MM.1S (cell line): ENCODE measurements at regions not wholly inside any gene's neighbourhood (a gene's known extent, or its start where the extent isn't known, plus 50 kb on each side); places are given as distances from the start of the nearest gene placed in this dataset.
A peak's percentile ranks its signal among the peaks of the same experiment; 100 is the strongest.

ENCODE experiments used
- EZH2phosphoT487 ChIP-seq: fragments of 300-600 bp; sonication (generic); IDR thresholded peaks from 2 replicates; pipeline ENCODE4 v1.6.1; 2018; ENCODE audit warnings: antibody characterized with exemption, low read length
- TF ChIP-seq, protein P1 (sequence below): fragments of 300-600 bp; sonication (generic); IDR thresholded peaks from 2 replicates; pipeline ENCODE4 v1.5.1; 2016; ENCODE audit warnings: antibody characterized with exemption, low read length, mixed read lengths

DNA sequence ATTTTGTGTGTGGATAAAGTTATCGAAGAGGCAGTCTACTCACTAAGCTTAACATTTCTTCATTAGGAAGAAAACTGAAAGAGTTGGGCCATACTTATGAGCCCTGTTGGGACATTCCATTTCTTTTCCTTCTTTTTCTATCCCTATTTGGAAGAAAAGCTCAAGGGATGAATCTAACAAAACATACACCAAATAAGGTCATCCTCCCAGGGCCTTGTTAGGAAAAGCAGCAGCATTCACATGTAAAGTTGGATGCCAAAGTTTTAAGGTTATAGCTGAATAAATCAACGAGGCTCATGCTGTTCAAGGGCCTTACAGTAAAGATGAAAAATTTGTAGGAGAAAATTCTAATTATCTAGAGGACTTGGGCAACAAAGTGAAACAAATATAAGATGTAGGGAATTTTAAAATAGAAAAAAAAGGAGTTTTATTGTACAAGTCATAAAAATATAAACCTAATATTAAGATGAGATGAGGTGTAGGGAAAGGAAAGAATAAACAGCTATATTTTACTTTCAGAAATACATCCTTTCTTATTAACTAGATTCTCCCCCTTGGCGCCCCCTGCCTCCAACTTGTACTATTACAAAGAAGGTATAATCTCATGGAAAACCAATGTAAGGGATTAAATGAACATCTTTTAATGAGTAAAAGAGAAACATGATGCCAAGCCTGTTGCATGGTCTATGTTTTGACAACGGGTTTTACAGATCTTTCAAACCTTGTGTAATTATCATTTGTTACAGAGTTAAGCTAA, 160.4 kb downstream of the PCDH20 start:
- TF ChIP-seq, protein P1, sequence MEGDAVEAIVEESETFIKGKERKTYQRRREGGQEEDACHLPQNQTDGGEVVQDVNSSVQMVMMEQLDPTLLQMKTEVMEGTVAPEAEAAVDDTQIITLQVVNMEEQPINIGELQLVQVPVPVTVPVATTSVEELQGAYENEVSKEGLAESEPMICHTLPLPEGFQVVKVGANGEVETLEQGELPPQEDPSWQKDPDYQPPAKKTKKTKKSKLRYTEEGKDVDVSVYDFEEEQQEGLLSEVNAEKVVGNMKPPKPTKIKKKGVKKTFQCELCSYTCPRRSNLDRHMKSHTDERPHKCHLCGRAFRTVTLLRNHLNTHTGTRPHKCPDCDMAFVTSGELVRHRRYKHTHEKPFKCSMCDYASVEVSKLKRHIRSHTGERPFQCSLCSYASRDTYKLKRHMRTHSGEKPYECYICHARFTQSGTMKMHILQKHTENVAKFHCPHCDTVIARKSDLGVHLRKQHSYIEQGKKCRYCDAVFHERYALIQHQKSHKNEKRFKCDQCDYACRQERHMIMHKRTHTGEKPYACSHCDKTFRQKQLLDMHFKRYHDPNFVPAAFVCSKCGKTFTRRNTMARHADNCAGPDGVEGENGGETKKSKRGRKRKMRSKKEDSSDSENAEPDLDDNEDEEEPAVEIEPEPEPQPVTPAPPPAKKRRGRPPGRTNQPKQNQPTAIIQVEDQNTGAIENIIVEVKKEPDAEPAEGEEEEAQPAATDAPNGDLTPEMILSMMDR, result peak; percentile 15; the same call in 1 of the 2 replicates
- no peak for TF ChIP-seq EZH2phosphoT487
